IMR-90 (cell line): ENCODE measurements at regions not wholly inside any gene's neighbourhood (a gene's known extent, or its start where the extent isn't known, plus 50 kb on each side); places are given as distances from the start of the nearest gene placed in this dataset.

Source experiments
- ATAC-seq: fragments of 200-7000 bp; cut with Tn5 transposase; 2 replicates; pipeline ENCODE4 v1.9.1; 2020; ENCODE audit warnings: low read depth, mild to moderate bottlenecking, moderate library complexity
- BruUV-seq: library from RNA; stranded (reverse); fragments of 400-500 nt; replicated peaks from 2 replicates; lab custom pipeline; 2021; lab: Mats Ljungman, UMichigan
- CTCF ChIA-PET: fragments of 300-600 bp; formaldehyde crosslinking; extraction: SDS; loops from one replicate; lab custom pipeline; 2021; ENCODE audit warnings: antibody characterized with exemption; lab: Yijun Ruan, JAX
- POLR2A ChIA-PET: fragments of 300-600 bp; sonication (Branson Sonifier 250); formaldehyde crosslinking; loops from one replicate; lab custom pipeline; 2022; ENCODE audit warnings: antibody characterized with exemption; ENCODE audit not compliant: unreplicated experiment; lab: Charles Lee
- DNase-seq: peaks from one replicate; pipeline ENCODE4 v3.0.0; 2013
- H2AFZ ChIP-seq: replicated peaks from 2 replicates; pipeline ENCODE3; 2013; ENCODE audit warnings: low read length, mild to moderate bottlenecking; ENCODE audit not compliant: poor library complexity
- H2AK5ac ChIP-seq: 2 replicates; pipeline ENCODE4 v1.6.1; 2013; ENCODE audit warnings: low read depth, low read length, inconsistent platforms
- H2AK9ac ChIP-seq: replicated peaks from 2 replicates; pipeline ENCODE3; 2013; ENCODE audit warnings: mild to moderate bottlenecking, low read depth, low read length, moderate library complexity; ENCODE audit not compliant: poor library complexity
- H2BK120ac ChIP-seq: 2 replicates; pipeline ENCODE4 v1.6.1; 2013; ENCODE audit warnings: low read depth, low read length, inconsistent platforms
- H2BK15ac ChIP-seq: 3 replicates; pipeline ENCODE4 v1.6.1; 2013; ENCODE audit warnings: low read depth, low read length, inconsistent platforms
- H2BK20ac ChIP-seq: 2 replicates; pipeline ENCODE4 v1.6.1; 2013; ENCODE audit warnings: low read depth, mild to moderate bottlenecking, inconsistent platforms, low read length, moderate library complexity
- H2BK5ac ChIP-seq: 2 replicates; pipeline ENCODE4 v1.6.1; 2013; ENCODE audit warnings: mild to moderate bottlenecking, low read depth, low read length, inconsistent platforms; ENCODE audit not compliant: poor library complexity, severe bottlenecking
- H3K14ac ChIP-seq: replicated peaks from 2 replicates; pipeline ENCODE4 v1.6.1; 2013; ENCODE audit warnings: low read depth, low read length, inconsistent platforms
- H3K18ac ChIP-seq: 2 replicates; pipeline ENCODE4 v1.6.1; 2013; ENCODE audit warnings: low read depth, low read length, control low read depth
- H3K23ac ChIP-seq: 2 replicates; pipeline ENCODE4 v1.6.1; 2013; ENCODE audit warnings: low read depth, low read length, inconsistent platforms
- H3K27ac ChIP-seq: 2 replicates; pipeline ENCODE4 v1.5.1; 2013; ENCODE audit warnings: mild to moderate bottlenecking, control low read depth, low read length; ENCODE audit not compliant: insufficient read depth
- H3K27me3 ChIP-seq: 2 replicates; pipeline ENCODE4 v1.6.1; 2013; ENCODE audit warnings: low read length; ENCODE audit not compliant: control insufficient read depth, insufficient read depth
- H3K36me3 ChIP-seq: 2 replicates; pipeline ENCODE4 v1.6.1; 2013; ENCODE audit warnings: low read length, mixed read lengths; ENCODE audit not compliant: control insufficient read depth, insufficient read depth
- H3K4ac ChIP-seq: 2 replicates; pipeline ENCODE4 v1.6.1; 2013; ENCODE audit warnings: low read depth, low read length, inconsistent platforms
- H3K4me1 ChIP-seq: 2 replicates; pipeline ENCODE4 v1.6.1; 2013; ENCODE audit warnings: low read length, mixed read lengths; ENCODE audit not compliant: control insufficient read depth, insufficient read depth
- H3K4me2 ChIP-seq: 2 replicates; pipeline ENCODE4 v1.6.1; 2013; ENCODE audit warnings: low read depth, mild to moderate bottlenecking, control low read depth, low read length, moderate library complexity
- H3K4me3 ChIP-seq: 2 replicates; pipeline ENCODE4 v1.5.1; 2013; ENCODE audit warnings: low read depth, mild to moderate bottlenecking, control low read depth, low read length, moderate library complexity; ENCODE audit not compliant: insufficient read depth
- H3K56ac ChIP-seq: 2 replicates; pipeline ENCODE4 v1.6.1; 2013; ENCODE audit warnings: low read length, inconsistent platforms; ENCODE audit not compliant: insufficient read depth; ENCODE audit errors: extremely low read depth
- H3K79me1 ChIP-seq, 2 experiments: 2 replicates each; pipeline ENCODE4 v1.6.1; 2013; ENCODE audit warnings: low read length in 2 of 2, inconsistent platforms in 1 of 2, low read depth in 1 of 2
- H3K9ac ChIP-seq: 2 replicates; pipeline ENCODE4 v1.6.1; 2013; ENCODE audit warnings: low read depth, low read length, control low read depth
- H3K9me1 ChIP-seq: 2 replicates; pipeline ENCODE4 v1.6.1; 2013; ENCODE audit warnings: low read length, inconsistent platforms; ENCODE audit not compliant: insufficient read depth
- H3K9me3 ChIP-seq: 2 replicates; pipeline ENCODE4 v1.6.1; 2013; ENCODE audit warnings: low read length; ENCODE audit not compliant: control insufficient read depth, insufficient read depth
- H4K20me1 ChIP-seq: 2 replicates; pipeline ENCODE4 v1.6.1; 2013; ENCODE audit warnings: low read length, inconsistent platforms; ENCODE audit not compliant: insufficient read depth
- H4K5ac ChIP-seq: 2 replicates; pipeline ENCODE4 v1.6.1; 2013; ENCODE audit warnings: mild to moderate bottlenecking, low read depth, low read length, control low read depth
- H4K8ac ChIP-seq, 2 experiments: 2 replicates each; pipeline ENCODE4 v1.6.1; 2013; ENCODE audit warnings: low read depth in 2 of 2, low read length in 2 of 2, control low read depth in 1 of 2, inconsistent platforms in 1 of 2
- H4K91ac ChIP-seq: 2 replicates; pipeline ENCODE4 v1.6.1; 2013; ENCODE audit warnings: low read depth, low read length, inconsistent platforms; ENCODE audit not compliant: insufficient read depth
- BHLHE40 ChIP-seq: fragments of 150-350 bp; IDR thresholded peaks from 2 replicates; pipeline ENCODE4 v1.6.1; 2016; ENCODE audit warnings: mild to moderate bottlenecking, low read depth, low read length
- CEBPB ChIP-seq: IDR thresholded peaks from 2 replicates; pipeline ENCODE4 v1.6.1; 2012; ENCODE audit warnings: low read depth, low read length, improper control_type of control experiment
- CHD1 ChIP-seq: IDR thresholded peaks from 2 replicates; pipeline ENCODE4 v1.6.1; 2012; ENCODE audit warnings: low read depth, low read length, improper control_type of control experiment
- CTCF ChIP-seq: conservative IDR thresholded peaks from 2 replicates; pipeline ENCODE4 v1.5.1; 2012; ENCODE audit warnings: mild to moderate bottlenecking, low read depth, low read length, improper control_type of control experiment
- ELK1 ChIP-seq: fragments of 150-350 bp; IDR thresholded peaks from 2 replicates; pipeline ENCODE4 v1.6.1; 2016; ENCODE audit warnings: low read depth, mild to moderate bottlenecking, low read length, moderate library complexity, borderline replicate concordance
- FOS ChIP-seq: fragments of 150-350 bp; IDR thresholded peaks from 2 replicates; pipeline ENCODE4 v1.6.1; 2016; ENCODE audit warnings: low read depth, low read length
- MAFK ChIP-seq: IDR thresholded peaks from 2 replicates; pipeline ENCODE4 v1.6.1; 2012; ENCODE audit warnings: low read depth, low read length, improper control_type of control experiment
- MAZ ChIP-seq: IDR thresholded peaks from 2 replicates; pipeline ENCODE4 v1.6.1; 2012; ENCODE audit warnings: low read depth, mild to moderate bottlenecking, low read length, improper control_type of control experiment, moderate library complexity, borderline replicate concordance
- MXI1 ChIP-seq: IDR thresholded peaks from 2 replicates; pipeline ENCODE4 v1.6.1; 2012; ENCODE audit warnings: low read depth, mild to moderate bottlenecking, low read length, moderate library complexity, borderline replicate concordance
- NFE2L2 ChIP-seq: fragments of 150-350 bp; IDR thresholded peaks from 2 replicates; pipeline ENCODE4 v1.6.1; 2016; ENCODE audit warnings: low read depth, mild to moderate bottlenecking, low read length
- POLR2A ChIP-seq: IDR thresholded peaks from 2 replicates; pipeline ENCODE4 v1.6.1; 2012; ENCODE audit warnings: mild to moderate bottlenecking, low read depth, low read length
- RAD21 ChIP-seq: IDR thresholded peaks from 2 replicates; pipeline ENCODE4 v1.6.1; 2012; ENCODE audit warnings: low read length, improper control_type of control experiment
- RCOR1 ChIP-seq: IDR thresholded peaks from 2 replicates; pipeline ENCODE4 v1.6.1; 2012; ENCODE audit warnings: mild to moderate bottlenecking, low read length, improper control_type of control experiment; ENCODE audit not compliant: insufficient replicate concordance
- RFX5 ChIP-seq: IDR thresholded peaks from 2 replicates; pipeline ENCODE4 v1.8.0; 2012; ENCODE audit warnings: low read depth, mild to moderate bottlenecking, low read length, moderate library complexity
- SMC3 ChIP-seq: fragments of 150-350 bp; IDR thresholded peaks from 2 replicates; pipeline ENCODE4 v1.6.1; 2016; ENCODE audit warnings: low read depth, mild to moderate bottlenecking, antibody characterized with exemption, low read length, moderate library complexity
- USF2 ChIP-seq: fragments of 150-350 bp; IDR thresholded peaks from 2 replicates; pipeline ENCODE4 v1.6.1; 2017; ENCODE audit warnings: mild to moderate bottlenecking, antibody characterized with exemption, low read length, low read depth
- WGBS, 2 experiments: methylation state at CpG; one replicate each; pipeline versions ENCODE4 v1.1.5 to v1.1.7; 2013; ENCODE audit warnings: missing lambda C conversion rate in 2 of 2; ENCODE audit not compliant: insufficient read length in 1 of 2; ENCODE audit errors: extremely low coverage in 2 of 2; 5-methylcytosine and 5-hydroxymethylcytosine counted together
- dilution Hi-C: fragments of 300-500 bp; cut with HindIII; formaldehyde crosslinking; loops from one replicate; pipeline ENCODE4 v1.14.3; 2018; ENCODE audit warnings: low sequenced_read_pairs; ENCODE audit not compliant: unreplicated experiment
- in situ Hi-C: fragments of 300-500 bp; cut with MboI; formaldehyde crosslinking; loops from 3 replicates; pipeline ENCODE4 v1.14.3; 2019; ENCODE audit warnings: low sequenced_read_pairs, inconsistent platforms, mixed read lengths
- intact Hi-C: fragments of 100-400 bp; cut with micrococcal nuclease; formaldehyde crosslinking; loops from 2 replicates; pipeline ENCODE4 v1.10.0; 2022

DNA sequence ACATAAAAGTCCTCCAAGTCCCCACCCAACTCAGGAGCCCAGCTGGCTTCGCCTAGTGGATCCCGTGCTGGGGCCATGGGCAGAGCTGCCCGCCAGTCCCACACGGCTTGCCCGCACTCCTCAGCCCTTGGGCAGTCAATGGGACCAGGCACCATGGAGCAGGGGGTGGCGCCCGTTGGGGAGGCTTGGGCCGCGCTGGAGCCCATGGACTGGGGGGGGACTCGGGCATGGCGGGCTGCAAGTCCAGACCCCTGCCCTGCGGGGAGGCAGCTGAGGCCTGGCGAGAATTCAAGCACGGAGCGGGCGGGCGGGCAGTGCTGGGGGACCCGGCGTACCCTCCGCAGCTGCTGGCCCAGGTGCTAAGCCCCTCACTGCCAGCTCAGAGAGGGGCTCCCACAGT lies 249.8 kb upstream of the PLD5 start:
- Histone ChIP-seq H2BK5ac (no peak overlapping the region), H2AK9ac (no peak overlapping the region), H4K20me1 (no peaks in the 10 kb centered on the region), H2BK15ac (no peak overlapping the region), H3K36me3 (no peaks in the 10 kb centered on the region), H4K91ac (no peak overlapping the region), H3K27me3 (no peaks in the 10 kb centered on the region), H4K8ac (no peak overlapping the region), H2AFZ (no peak overlapping the region), H3K18ac (no peak overlapping the region), H3K23ac (no peak overlapping the region), H3K4me1 (no peaks in the 10 kb centered on the region), H3K9ac (no peak overlapping the region), H2BK20ac (no peak overlapping the region), H3K9me1 (no peaks in the 10 kb centered on the region), H3K56ac (no peak overlapping the region), H3K14ac (no peak overlapping the region), H3K4ac (no peak overlapping the region), H3K4me2 (no peak overlapping the region), H2AK5ac (no peak overlapping the region), H3K9me3 (peaks cover 16% of the 10 kb centered on the region), H2BK120ac (no peak overlapping the region), H3K4me3 (no peak overlapping the region), H4K5ac (no peak overlapping the region), H3K79me1 (no peaks in the 10 kb centered on the region), H3K27ac (no peak overlapping the region)
- in situ Hi-C loops: no loop called here
- no peak for ATAC-seq
- no TSS peak for BruUV-seq
- CTCF ChIA-PET: no interaction called here
- no peak for DNase-seq
- WGBS, 2 experiments: 87% methylated on average over 5 of the region's 20 CpGs; no CpG with 5 or more reads in 1 of the 2 experiments
- POLR2A ChIA-PET: no interaction called here
- dilution Hi-C loops: no loop called here
- intact Hi-C loops: no loop called here
- TF ChIP-seq ELK1 (no peak), CHD1 (no peak), CTCF (no peak), MXI1 (no peak), RFX5 (no peak), RCOR1 (no peak), RAD21 (no peak), NFE2L2 (no peak), MAFK (no peak), FOS (no peak), POLR2A (no peak), CEBPB (no peak), USF2 (no peak), MAZ (no peak), BHLHE40 (no peak), SMC3 (no peak)
